Fibroblast of the aortic adventitia (primary cell): ENCODE measurements at regions not wholly inside any gene's neighbourhood (a gene's known extent, or its start where the extent isn't known, plus 50 kb on each side); places are given as distances from the start of the nearest gene placed in this dataset.

ENCODE experiments used
- DNase-seq: peaks from one replicate; pipeline ENCODE4 v3.0.0-alpha.2; 2010; ENCODE audit warnings: low read depth
- H3K4me3 ChIP-seq: 2 replicates; pipeline ENCODE4 v1.5.1; 2011; ENCODE audit warnings: low read depth, mild to moderate bottlenecking, control low read depth, low read length, moderate library complexity
- CTCF ChIP-seq: IDR thresholded peaks from 2 replicates; pipeline ENCODE4 v1.5.1; 2011; ENCODE audit warnings: mild to moderate bottlenecking, low read length, control low read depth, inconsistent platforms; ENCODE audit not compliant: insufficient read depth

- TF ChIP-seq CTCF = no peak
- H3K4me3 ChIP-seq = peak overlapping the region; percentile 51
- DNase-seq = peak; percentile 65
Observed at GRCh38 chr7:106598663-106599342, 62.2 kb downstream of the CCDC71L start.

GRCh38 chr7:106597751-106598546 is 63.0 kb downstream of the CCDC71L start:
- TF ChIP-seq CTCF = no peak
- H3K4me3 ChIP-seq = no peak overlapping the region
- no peak for DNase-seq

GRCh38 chr7:106597014-106597413 is 63.9 kb downstream of the CCDC71L start:
- TF ChIP-seq CTCF = no peak
- H3K4me3 ChIP-seq = no peak overlapping the region
- no peak for DNase-seq

DNA sequence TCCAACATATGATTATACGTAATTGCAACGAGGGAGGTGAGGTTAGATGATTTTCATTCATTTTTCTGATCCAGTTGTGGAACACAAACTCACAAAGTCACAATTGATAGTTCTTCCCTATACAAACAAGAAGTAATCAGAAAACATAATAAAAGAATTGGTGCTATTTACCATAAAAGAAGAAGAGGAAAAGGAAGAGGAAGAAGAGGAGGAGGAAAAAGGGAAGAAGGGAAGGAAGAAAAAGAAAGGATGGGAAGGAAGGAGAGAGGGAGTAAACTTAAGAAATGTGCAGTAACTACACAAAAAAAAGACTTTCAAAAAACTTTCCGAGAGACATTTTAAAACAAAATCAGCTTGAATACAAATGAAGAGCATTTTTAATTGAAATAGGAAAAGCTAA is 65.0 kb downstream of the CCDC71L start:
- no peak overlapping the region for H3K4me3 ChIP-seq
- no peak for TF ChIP-seq CTCF
- DNase-seq = no peak

- no peak for DNase-seq
- TF ChIP-seq CTCF = no peak
- no peak overlapping the region for H3K4me3 ChIP-seq
Observed at GRCh38 chr7:106593028-106593417, 67.9 kb downstream of the CCDC71L start.

DNA sequence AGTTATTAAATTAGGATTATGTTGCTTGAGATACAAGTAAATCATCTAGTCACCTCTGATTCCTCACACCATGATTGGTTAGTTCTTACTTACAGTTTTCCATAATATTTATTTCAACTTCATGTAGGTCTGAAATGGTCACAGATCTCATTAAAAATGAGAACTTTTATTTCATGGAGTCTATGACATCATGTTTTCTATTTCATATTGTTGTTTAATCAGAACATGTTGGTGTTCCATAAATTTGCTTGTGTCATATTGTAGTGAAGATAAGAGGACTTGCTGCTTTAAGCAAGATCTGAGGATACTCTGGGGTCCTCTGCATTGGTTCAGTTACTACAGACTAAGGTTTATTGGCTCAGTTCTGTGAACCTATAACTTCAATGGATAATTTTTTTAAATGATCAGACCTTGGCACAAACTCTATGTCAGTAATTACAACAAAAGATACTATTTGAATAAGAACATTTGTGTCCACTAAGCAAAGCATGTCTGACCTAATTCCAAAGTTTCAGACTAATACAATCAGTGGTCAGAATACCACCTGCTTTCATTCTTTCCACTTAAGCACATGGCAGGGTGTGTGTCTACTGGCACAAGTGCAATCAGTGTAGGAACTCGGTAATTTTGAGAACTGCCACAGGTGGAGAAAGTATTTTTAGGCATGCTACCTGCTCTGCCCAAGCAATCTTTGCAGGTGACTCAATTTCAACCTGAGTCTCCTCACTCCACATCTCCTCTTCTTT is 68.5 kb downstream of the CCDC71L start:
- no peak for DNase-seq

More for the DNA sequence above, 68.5 kb downstream of the CCDC71L start:
- H3K4me3 ChIP-seq = no peak overlapping the region
- no peak for TF ChIP-seq CTCF
